GM18867 (cell line): ENCODE measurements at regions not wholly inside any gene's neighbourhood (a gene's known extent, or its start where the extent isn't known, plus 50 kb on each side); places are given as distances from the start of the nearest gene placed in this dataset.
"Not testable (repeated sequence)": the region's sequence is repeated elsewhere in the genome, so short reads cannot be mapped to it uniquely, and the experiment has no call there.

Experiments used
- ATAC-seq: cut with Tn5 transposase; IDR thresholded peaks from one replicate; pipeline ENCODE4 v1.9.1; 2021; ENCODE audit warnings: mild to moderate bottlenecking, moderate library complexity; ENCODE audit not compliant: unreplicated experiment

GRCh38 chr6:115814907-115815306, 245.8 kb downstream of the FRK start:
- no peak for ATAC-seq

GRCh38 chr6:115811541-115811940, 249.2 kb downstream of the FRK start:
- ATAC-seq: no peak

- no peak for ATAC-seq
These were observed 262.5 kb downstream of the FRK start for GRCh38 chr6:115798229-115798628.

DNA sequence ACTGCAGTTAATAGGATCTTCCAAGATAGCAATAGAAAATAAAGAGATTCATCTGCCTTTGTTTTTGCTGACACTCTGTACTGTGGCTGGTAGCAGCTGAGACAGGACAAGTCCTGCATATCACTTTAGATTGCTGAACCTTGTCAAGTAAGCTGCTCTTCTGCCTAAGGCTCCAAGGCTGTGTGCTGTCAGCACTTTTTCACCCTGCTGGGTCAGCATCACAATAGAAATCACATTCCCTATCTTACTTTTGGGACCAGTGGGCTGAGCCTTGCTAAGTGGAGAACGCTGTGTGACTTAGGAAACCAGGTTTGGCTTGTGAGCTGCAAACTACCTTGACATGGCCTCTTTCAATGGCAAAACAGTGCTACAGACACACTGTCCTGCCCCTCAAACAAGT, 263.9 kb downstream of the FRK start:
- no peak for ATAC-seq

DNA sequence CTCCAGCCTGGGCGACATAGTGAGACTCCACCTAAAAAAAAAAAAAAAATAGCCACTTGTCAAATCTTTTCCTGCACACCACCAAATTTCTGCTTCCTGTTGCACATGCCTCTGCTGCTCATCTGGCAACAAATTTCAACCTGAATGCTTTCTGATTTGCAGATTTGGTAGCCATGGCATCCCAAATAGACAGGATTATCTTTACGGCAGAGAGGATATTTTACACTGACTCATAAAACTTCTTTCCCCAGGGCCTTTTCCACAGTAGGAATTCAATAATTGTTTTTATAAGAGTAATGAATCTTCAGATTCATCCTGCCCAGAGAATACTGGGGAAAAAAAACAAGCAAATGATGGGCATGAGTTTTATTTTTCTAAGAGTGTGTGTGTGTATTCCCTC, 264.6 kb downstream of the FRK start:
- ATAC-seq: no peak

- ATAC-seq: no peak
These were observed 277.2 kb downstream of the FRK start for GRCh38 chr6:115783402-115784061.

- ATAC-seq: no peak
These were observed 278.1 kb downstream of the FRK start for GRCh38 chr6:115782612-115783011.

DNA sequence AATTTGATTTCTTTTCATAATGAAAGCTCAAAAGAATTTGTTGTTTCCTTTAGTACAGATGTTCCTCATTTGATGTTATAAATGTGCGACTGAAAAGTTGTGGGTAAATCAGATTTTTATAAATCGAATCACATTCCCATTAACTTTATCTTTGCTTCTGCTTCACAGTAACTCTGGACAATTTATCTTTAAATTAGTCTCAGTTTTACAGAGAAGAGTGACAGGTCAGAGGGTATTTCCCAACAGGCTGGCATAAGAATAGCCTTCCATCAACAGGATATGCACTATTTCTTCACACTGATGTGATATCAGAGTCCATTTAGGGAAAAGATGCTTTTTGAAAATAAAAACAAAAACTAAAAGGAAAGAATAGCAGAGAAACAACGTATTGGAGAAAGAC, 286.9 kb downstream of the FRK start:
- ATAC-seq: no peak

- ATAC-seq: no peak
These were observed 289.8 kb downstream of the FRK start for GRCh38 chr6:115770851-115771250.

DNA sequence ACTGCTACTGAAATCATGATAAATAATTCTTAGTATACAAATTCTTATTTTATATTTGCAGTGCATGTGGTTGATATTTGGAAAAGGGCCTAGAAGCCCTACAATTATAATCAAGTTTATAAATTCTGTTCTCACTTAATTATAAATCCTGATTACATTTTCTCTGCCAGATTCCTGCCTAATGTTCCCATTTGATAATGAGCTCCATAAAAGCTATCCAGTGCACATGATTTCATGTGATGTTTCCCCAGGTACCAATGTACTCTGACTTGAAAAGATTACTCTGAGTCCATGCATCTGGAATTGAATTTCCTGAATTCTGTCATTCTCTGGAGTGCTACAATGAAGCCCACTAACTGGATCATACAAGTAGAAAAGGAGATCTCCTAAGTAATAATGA, 292.2 kb downstream of the FRK start:
- no peak for ATAC-seq

DNA sequence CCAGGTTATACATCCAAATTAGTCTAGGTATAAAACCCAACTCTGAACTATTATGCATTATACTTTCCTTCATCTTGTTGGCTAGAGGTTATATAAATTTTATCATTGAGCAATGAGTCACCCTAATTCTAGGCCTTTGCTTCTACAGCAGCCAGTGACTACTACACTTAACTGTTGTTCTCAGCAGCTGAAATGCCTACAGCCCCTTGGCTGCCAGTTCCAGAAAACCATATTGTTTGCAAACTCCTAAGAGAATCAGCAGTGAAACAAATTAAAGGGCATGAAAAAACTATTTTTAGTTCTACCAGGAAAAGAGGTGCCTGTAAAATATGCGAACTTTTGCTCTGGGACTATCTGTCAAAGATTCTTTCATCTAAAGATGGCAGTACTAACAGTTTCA, 292.8 kb downstream of the FRK start:
- ATAC-seq: no peak

DNA sequence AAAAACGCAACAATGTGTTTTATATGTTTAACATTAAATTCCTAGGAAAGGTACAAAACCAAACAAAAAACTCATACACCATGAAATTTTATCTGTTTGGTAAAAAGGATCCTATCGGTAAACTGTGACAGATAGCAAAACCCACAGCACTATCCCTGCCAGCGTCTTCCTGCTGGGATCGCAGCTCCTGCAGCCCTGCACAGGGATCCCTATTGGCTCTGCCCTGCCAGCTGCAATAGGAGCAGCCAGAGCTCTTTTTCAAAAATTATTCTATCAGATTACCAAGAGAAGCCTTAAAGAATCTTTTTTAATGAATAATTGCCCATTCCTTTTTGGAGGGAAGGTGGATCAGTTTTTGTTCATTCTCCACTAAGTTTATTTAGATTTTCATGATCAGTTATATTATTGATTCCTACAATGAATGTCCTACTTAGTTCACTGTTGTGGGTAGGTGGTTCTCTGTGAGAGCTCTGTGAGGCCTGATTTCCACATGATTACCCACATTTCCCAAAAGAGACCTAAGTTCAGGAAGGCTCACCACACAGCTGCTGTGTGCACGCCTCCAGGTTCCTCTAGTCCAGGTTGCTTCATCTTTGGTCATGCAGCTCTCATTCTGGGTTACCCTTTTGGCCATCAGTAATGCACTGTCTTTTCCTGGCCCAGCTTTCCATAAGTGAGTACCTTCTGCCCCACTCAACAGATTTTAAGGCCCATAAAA, 293.8 kb downstream of the FRK start:
- no peak for ATAC-seq

GRCh38 chr6:115765966-115766365, 294.7 kb downstream of the FRK start:
- ATAC-seq: no peak

- ATAC-seq: no peak
These were observed 301.6 kb downstream of the FRK start for GRCh38 chr6:115759051-115759450.

DNA sequence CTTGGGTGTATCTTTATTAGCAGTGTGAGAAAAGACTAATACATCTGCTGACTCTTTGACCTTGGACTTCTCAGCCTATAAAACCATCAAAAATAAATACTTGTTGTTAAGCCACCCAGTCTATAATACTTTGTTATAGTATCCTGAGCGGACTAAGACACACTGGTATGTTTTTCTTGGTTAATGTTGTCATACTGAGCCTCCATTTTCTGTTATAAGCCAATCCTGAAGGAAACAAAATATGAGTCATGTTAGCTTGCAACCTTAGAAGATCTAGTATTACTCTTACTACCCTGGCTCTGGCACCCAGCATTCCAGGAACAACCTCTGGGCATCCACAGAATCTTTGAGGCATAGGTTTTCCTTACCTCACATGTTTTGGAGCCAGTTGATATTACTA, 307.2 kb downstream of the FRK start:
- no peak for ATAC-seq

DNA sequence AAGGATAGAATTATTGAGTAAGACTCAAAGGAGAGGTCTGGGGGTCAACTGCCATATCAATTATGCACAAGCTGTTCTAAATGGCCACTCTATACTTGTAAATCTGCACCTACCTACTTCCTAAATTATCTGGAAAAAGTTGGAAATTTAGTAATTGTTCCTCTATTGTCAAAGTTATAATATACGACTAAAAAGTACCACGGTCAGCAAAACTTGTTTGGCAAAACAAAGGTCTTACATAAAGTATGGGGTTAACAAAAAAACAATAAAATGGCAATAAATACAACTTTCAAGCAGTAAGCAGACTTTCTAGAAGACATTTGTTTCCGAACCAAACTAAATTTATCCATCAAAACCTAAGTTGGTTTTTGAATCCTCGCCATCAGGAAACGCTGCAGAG, 309.7 kb downstream of the FRK start:
- no peak for ATAC-seq

DNA sequence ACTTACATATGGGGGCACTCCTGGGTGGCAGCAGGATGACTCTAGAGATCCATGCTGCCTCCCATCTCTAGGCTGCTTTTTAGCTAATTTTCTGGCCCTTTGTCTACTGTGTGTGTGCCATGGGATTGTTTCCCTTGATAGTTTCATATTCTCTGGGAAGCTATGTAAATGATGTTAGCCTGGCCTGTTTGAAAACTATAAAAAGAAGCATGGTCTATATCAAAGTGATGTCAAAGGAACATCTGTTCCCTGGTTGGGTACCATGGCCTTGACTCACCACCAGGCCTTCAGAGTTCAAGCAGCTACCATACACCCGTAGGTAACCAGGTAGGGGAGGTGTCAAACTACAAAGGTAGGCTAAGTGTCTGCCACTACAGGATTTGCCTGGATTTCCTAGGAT, 310.4 kb downstream of the FRK start:
- ATAC-seq: no peak

- no peak for ATAC-seq
These were observed 313.0 kb downstream of the FRK start for GRCh38 chr6:115747719-115748118.

GRCh38 chr6:115746583-115746982, 314.1 kb downstream of the FRK start:
- not testable (repeated sequence) for ATAC-seq

- no peak for ATAC-seq
These were observed 319.8 kb downstream of the FRK start for GRCh38 chr6:115740907-115741306.

DNA sequence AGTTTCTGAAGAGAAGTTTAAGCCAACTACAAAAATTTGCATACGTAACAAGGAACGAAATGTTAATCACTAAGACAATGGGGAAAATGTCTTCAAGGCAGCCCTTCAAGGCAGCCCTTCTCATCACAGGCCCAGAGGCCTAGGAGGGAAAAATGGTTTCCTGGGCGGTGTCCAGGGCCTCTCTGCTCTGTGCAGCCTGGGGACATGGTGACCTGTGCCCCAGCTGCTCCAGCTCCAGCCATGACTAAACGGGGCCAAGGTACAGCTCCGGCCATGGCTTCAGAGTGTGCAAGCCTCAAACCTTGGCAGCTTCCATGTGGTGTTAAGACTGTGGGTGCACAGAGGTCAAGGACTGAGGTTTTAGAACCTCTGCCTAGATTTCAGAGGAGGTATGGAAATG, 325.1 kb downstream of the FRK start:
- ATAC-seq: no peak

DNA sequence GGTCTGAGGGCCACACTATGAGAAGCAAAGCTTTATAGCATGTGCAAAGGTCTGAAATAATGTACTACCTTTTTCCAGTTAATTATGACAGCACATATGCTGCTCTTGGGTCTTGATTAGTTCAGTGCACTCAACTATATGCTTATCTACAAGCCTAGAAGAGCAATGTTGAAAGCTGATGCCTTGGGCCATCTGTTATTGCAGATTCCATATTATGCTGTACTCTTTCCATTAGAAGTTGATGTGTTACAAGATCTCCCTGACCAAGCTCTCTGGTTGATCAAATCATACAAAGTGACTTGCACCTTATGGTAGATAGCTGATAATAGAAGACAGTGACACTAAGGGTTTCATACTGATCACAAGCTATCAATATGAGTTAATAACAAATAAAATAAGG, 327.3 kb downstream of the FRK start:
- no peak for ATAC-seq

- no peak for ATAC-seq
These were observed 331.7 kb downstream of the FRK start for GRCh38 chr6:115729036-115729435.
